GM18519 (cell line): ENCODE measurements at regions not wholly inside any gene's neighbourhood (a gene's known extent, or its start where the extent isn't known, plus 50 kb on each side); places are given as distances from the start of the nearest gene placed in this dataset.

Experiments used
- ATAC-seq: cut with Tn5 transposase; IDR thresholded peaks from one replicate; pipeline ENCODE4 v1.9.1; 2021; ENCODE audit warnings: mild to moderate bottlenecking, moderate library complexity; ENCODE audit not compliant: unreplicated experiment, low FRiP score

GRCh38 chr15:27672537-27672936, 426.6 kb downstream of the OCA2 start:
- ATAC-seq = no peak

GRCh38 chr15:27671819-27672437, 427.2 kb downstream of the OCA2 start:
- ATAC-seq = no peak

GRCh38 chr15:27670486-27671209, 428.5 kb downstream of the OCA2 start:
- no peak for ATAC-seq

GRCh38 chr15:27669641-27670040, 429.5 kb downstream of the OCA2 start:
- no peak for ATAC-seq

DNA sequence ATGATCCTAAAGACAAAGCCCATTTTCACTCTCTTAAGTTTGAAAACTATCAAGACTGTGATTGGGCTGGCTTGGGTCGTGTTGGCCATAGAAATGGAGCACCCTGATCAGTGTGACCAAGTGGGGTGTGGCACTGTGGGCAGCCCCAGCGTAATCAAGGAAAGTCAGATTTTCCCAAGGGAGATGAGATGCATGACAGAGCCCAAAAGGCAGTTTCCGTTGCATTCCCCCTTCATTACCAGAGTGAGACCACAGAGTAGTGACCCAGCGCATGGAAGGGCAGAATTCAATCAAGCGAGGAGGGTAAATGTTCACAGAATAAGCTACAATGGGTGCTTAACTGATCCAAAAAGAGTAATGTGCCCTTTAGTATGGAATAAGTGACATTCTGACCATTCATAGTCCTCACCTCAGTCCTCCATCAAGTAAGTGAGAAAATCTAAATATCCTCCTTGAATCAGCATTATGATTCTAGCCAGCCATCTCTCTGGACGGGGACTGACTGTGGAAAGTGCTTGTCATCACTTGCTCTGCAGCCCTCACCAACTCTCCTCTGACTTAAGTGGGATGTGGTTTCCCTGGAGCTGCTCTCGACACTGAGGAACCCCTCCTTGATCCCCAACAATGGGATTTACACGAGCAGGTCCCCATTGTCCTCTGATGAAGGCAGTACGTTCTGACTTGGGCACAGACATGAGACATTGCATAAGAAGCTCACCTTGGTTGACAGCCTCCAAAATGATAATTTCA, 430.5 kb downstream of the OCA2 start:
- ATAC-seq = no peak

DNA sequence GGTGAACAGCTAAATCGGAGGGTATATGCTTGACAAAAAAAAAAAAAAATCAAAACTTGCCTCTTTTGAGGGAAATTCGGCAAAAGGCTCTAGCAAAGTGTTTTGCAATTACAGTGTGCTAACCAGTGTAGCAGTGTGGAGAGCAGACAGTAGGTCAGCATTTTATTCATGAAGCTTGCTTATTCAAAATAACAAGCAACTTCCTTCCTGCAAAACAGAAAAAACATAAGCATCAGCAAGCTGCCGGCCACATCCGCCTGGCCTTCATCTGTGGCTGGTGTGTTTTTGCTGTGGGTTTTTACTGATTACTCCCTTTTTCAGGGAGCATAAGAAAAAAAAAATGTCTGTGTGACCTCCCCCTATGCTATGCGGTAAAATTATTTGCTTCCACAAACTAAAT, 434.1 kb downstream of the OCA2 start:
- ATAC-seq = no peak

GRCh38 chr15:27662892-27663291, 436.2 kb downstream of the OCA2 start:
- no peak for ATAC-seq

DNA sequence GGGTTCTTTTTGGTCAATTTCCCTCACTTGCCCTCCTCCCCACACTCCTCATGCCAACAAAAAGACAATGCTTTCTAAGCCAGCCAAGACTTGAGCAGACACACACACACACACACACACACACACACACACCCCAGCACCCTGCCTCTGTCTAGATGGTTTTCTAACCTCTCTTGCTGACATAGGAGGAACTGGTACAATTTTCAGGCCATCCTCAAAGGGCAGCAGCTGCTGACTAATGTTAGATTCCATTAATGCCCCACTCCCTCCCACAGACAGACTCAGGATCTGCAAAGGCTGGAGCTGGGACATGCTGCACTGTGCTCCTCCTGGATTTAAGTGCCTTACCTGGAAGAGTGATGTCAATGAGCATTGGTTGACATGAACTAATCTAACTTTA, 438.4 kb downstream of the OCA2 start:
- no peak for ATAC-seq

GRCh38 chr15:27656296-27656987, 442.7 kb downstream of the OCA2 start:
- ATAC-seq = no peak

DNA sequence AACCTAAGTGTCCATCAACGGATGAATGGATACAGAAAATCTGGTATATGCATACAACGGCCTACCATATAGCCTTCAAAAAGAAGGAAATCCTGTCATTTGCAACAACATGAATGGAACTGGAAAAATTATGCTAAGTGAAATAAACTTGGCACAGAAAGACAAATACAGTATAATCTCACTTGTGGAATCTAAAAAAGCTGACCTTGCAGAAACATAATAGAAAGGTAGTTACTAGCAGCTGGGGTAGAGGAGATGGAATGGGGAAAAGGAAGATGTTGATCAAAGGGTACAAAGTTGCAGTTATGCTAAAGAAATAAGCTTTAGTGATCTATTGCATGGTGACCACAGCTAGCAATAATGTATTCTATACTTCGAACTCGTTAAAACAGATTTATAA, 444.1 kb downstream of the OCA2 start:
- no peak for ATAC-seq

- no peak for ATAC-seq
Measured at GRCh38 chr15:27650244-27650643, 448.9 kb downstream of the OCA2 start.

- ATAC-seq = peak; percentile 68
Measured at GRCh38 chr15:27648359-27648758, 450.8 kb downstream of the OCA2 start.

DNA sequence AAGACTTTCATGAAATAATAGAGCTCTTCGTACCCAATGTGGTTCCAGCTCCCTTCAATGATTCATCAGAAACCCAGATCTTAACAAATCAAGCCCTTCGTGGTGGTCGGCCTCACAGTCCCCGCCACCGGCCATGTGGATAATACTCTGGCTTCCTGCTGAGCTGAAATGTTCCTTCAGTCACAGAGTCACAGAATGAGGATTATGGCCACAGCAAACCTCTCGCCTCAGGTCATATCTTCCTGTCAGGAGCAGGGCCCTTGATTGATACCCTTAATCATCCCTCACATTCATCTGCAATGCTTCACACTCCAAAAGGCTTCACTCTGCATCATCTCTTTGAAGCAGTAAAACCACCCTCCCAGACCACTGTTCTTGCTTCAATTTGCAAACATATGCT, 452.6 kb downstream of the OCA2 start:
- no peak for ATAC-seq

GRCh38 chr15:27645672-27646071, 453.4 kb downstream of the OCA2 start:
- ATAC-seq = no peak

- ATAC-seq = no peak
Measured at GRCh38 chr15:27642981-27643380, 456.1 kb downstream of the OCA2 start.

DNA sequence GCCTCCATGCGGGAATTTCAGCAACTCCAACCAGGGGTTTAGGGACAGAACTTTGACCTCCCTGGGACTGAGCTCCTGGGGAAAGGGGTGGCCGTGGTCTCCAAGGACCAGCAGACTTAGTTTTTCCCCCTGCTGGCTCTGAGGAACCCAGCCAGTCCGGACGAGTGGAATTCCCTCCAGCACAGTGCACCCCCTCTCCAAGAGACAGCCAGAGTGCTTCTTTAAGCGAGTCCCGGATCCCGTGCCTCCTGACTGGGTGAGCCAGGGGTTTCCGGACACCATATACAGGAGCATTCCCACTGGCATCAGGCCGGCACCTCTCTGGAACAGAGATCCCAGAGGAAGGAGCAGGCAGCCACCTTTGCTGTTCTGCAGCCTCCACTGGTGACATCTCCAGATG, 459.5 kb downstream of the OCA2 start:
- ATAC-seq = no peak

DNA sequence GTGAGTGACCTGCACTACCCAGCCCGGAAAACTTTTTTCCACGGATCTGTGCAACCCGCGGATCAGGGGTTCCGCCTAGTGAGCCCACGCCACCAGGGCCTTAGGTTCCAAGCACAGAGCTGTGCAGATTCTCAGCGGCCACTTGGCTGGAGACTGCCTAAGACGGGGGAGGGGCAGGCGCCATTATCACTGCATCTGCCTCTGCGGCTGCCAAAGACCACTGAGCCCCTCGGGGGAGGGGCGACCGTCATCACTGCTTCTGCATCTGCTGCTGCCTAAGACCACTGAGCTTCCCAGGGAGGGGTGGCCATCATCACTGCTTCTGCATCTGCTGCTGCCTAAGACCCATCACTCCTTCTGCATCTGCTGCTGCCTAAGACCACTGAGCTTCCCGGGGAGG, 460.2 kb downstream of the OCA2 start:
- ATAC-seq = no peak

GRCh38 chr15:27635916-27636315, 463.2 kb downstream of the OCA2 start:
- no peak for ATAC-seq

- ATAC-seq = no peak
Measured at GRCh38 chr15:27628486-27628885, 470.6 kb downstream of the OCA2 start.

- no peak for ATAC-seq
Measured at GRCh38 chr15:27627623-27628022, 471.5 kb downstream of the OCA2 start.
